Astrocyte (in vitro differentiated cells and primary cell): ENCODE measurements at regions not wholly inside any gene's neighbourhood (a gene's known extent, or its start where the extent isn't known, plus 50 kb on each side); places are given as distances from the start of the nearest gene placed in this dataset.

Experiments
- DNase-seq: peaks from one replicate; pipeline ENCODE4 v3.0.0-alpha.2; 2010; ENCODE audit warnings: low read depth
- FAIRE-seq: peaks from 2 replicates; lab custom pipeline; 2011; peaks lifted over from hg19 to GRCh38; lab: Jason Lieb, UNC
- H2AFZ ChIP-seq: 2 replicates; pipeline ENCODE4 v1.6.0; 2012; ENCODE audit warnings: low read depth, low read length, inconsistent platforms
- H3K27ac ChIP-seq: 2 replicates; pipeline ENCODE4 v1.5.1; 2011; ENCODE audit warnings: low read depth, low read length, inconsistent platforms
- H3K27me3 ChIP-seq: 2 replicates; pipeline ENCODE4 v1.6.0; 2011; ENCODE audit warnings: low read length, inconsistent platforms; ENCODE audit not compliant: insufficient read depth
- H3K36me3 ChIP-seq: 2 replicates; pipeline ENCODE4 v1.5.1; 2011; ENCODE audit warnings: low read length, inconsistent platforms; ENCODE audit not compliant: insufficient read depth
- H3K4me1 ChIP-seq: 2 replicates; pipeline ENCODE4 v1.5.1; 2011; ENCODE audit warnings: low read length, inconsistent platforms; ENCODE audit not compliant: insufficient read depth
- H3K4me2 ChIP-seq: 2 replicates; pipeline ENCODE4 v1.6.0; 2012; ENCODE audit warnings: low read length, inconsistent platforms
- H3K4me3 ChIP-seq: 2 replicates; pipeline ENCODE4 v1.5.1; 2011; ENCODE audit warnings: low read depth, mild to moderate bottlenecking, low read length, inconsistent platforms; ENCODE audit not compliant: insufficient read depth
- H3K79me2 ChIP-seq: 2 replicates; pipeline ENCODE4 v1.6.0; 2012; ENCODE audit warnings: mild to moderate bottlenecking, low read length, inconsistent platforms; ENCODE audit not compliant: insufficient read depth
- H3K9ac ChIP-seq: 2 replicates; pipeline ENCODE4 v1.6.0; 2012; ENCODE audit warnings: mild to moderate bottlenecking, low read length, inconsistent platforms
- H3K9me3 ChIP-seq: 2 replicates; pipeline ENCODE4 v1.5.1; 2012; ENCODE audit warnings: low read depth, mild to moderate bottlenecking, low read length, inconsistent platforms; ENCODE audit not compliant: insufficient read depth
- H4K20me1 ChIP-seq: 2 replicates; pipeline ENCODE4 v1.6.0; 2012; ENCODE audit warnings: low read length, inconsistent platforms; ENCODE audit not compliant: insufficient read depth
- H3K27ac Mint-ChIP-seq: one replicate; pipeline ENCODE4 v1.8.0; 2021; ENCODE audit warnings: mild to moderate bottlenecking, mixed read lengths; ENCODE audit not compliant: unreplicated experiment
- H3K27me3 Mint-ChIP-seq: one replicate; pipeline ENCODE4 v1.8.0; 2021; ENCODE audit warnings: low read depth, mixed read lengths; ENCODE audit not compliant: unreplicated experiment
- H3K36me3 Mint-ChIP-seq: one replicate; pipeline ENCODE4 v1.8.0; 2021; ENCODE audit warnings: low read depth, mixed read lengths; ENCODE audit not compliant: unreplicated experiment
- H3K4me1 Mint-ChIP-seq: one replicate; pipeline ENCODE4 v1.8.0; 2021; ENCODE audit warnings: low read depth, mixed read lengths; ENCODE audit not compliant: unreplicated experiment
- H3K4me3 Mint-ChIP-seq: one replicate; pipeline ENCODE4 v1.8.0; 2021; ENCODE audit warnings: mild to moderate bottlenecking, moderate library complexity, mixed read lengths; ENCODE audit not compliant: unreplicated experiment
- H3K9me3 Mint-ChIP-seq: one replicate; pipeline ENCODE4 v1.8.0; 2021; ENCODE audit warnings: mild to moderate bottlenecking, mixed read lengths; ENCODE audit not compliant: unreplicated experiment
- EZH2 ChIP-seq: IDR thresholded peaks from 2 replicates; pipeline ENCODE4 v1.6.1; 2012; ENCODE audit warnings: mild to moderate bottlenecking, low read length, inconsistent platforms; ENCODE audit not compliant: insufficient read depth
- TF ChIP-seq, protein P1 (sequence below): IDR thresholded peaks from 2 replicates; pipeline ENCODE4 v1.5.1; 2011; ENCODE audit warnings: low read depth, mild to moderate bottlenecking, inconsistent platforms, low read length, moderate library complexity; ENCODE audit not compliant: insufficient read depth

DNA sequence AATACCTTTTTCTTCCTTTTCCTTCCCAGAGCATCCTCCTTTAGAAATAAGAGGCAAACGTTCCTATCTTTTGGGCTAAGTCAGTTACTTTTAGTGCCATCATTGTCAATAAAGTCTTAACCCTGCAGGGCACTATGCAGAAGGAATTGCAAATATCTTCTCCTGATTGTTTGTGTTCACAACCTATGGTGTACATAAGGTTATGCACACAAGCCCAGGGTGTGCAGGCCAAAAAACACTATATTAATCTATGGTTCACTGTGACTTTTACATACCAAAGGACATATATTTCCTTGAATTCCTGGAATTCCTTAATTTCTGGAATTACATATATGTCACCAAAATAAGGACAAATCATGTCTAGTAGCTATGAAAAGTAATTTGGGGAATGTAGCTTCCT is 493.5 kb downstream of the MTRR start:
- DNase-seq (no peak), FAIRE-seq (no peak)
- H3K27ac Mint-ChIP-seq = no peak overlapping the region

DNA sequence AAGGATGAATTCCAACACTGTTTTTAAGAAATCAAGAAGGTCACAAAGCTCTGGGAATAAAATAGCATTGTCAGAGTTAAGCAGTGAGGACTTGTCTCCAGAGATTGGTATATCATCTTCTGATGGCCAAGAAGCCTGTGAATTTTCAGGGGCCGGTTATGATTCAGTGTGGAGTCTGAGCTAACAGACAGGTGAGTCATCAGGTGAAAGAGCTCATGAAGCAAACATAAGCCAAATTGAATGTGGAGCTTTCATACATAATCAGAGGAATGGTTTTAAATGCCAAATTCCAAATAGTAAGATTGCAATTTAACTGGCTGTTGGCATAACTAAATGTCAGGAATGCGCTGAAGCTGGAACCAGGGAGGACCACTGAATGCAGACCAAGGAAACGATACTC is 494.2 kb downstream of the MTRR start:
- no peaks in the 10 kb centered on the region for H4K20me1 ChIP-seq
- no peaks in the 10 kb centered on the region for H3K79me2 ChIP-seq
- peak; percentile 50 for DNase-seq
- no peaks in the 10 kb centered on the region for H3K9me3 Mint-ChIP-seq
- TF ChIP-seq EZH2 = no peak
- TF ChIP-seq, protein P1, sequence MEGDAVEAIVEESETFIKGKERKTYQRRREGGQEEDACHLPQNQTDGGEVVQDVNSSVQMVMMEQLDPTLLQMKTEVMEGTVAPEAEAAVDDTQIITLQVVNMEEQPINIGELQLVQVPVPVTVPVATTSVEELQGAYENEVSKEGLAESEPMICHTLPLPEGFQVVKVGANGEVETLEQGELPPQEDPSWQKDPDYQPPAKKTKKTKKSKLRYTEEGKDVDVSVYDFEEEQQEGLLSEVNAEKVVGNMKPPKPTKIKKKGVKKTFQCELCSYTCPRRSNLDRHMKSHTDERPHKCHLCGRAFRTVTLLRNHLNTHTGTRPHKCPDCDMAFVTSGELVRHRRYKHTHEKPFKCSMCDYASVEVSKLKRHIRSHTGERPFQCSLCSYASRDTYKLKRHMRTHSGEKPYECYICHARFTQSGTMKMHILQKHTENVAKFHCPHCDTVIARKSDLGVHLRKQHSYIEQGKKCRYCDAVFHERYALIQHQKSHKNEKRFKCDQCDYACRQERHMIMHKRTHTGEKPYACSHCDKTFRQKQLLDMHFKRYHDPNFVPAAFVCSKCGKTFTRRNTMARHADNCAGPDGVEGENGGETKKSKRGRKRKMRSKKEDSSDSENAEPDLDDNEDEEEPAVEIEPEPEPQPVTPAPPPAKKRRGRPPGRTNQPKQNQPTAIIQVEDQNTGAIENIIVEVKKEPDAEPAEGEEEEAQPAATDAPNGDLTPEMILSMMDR = no peak
- peaks cover 8% of the 10 kb centered on the region for H3K4me1 Mint-ChIP-seq
- H3K27me3 ChIP-seq = no peaks in the 10 kb centered on the region
- H2AFZ ChIP-seq = no peak overlapping the region
- H3K36me3 Mint-ChIP-seq = no peaks in the 10 kb centered on the region
- no peaks in the 10 kb centered on the region for H3K9me3 ChIP-seq
- no peak overlapping the region for H3K27ac Mint-ChIP-seq
- H3K27me3 Mint-ChIP-seq = no peaks in the 10 kb centered on the region
- H3K4me3 ChIP-seq = no peak overlapping the region
- no peaks in the 10 kb centered on the region for H3K36me3 ChIP-seq
- H3K27ac ChIP-seq = no peak overlapping the region
- no peak overlapping the region for H3K4me3 Mint-ChIP-seq
- peak overlapping the region; percentile 37 for H3K4me2 ChIP-seq
- H3K9ac ChIP-seq = no peak overlapping the region
- no peak for FAIRE-seq
- H3K4me1 ChIP-seq = no peaks in the 10 kb centered on the region

More for the DNA sequence above, 493.5 kb downstream of the MTRR start:
- H3K27me3 ChIP-seq = no peaks in the 10 kb centered on the region
- Mint-ChIP-seq H3K36me3 (no peaks in the 10 kb centered on the region), H3K4me3 (no peak overlapping the region), H3K4me1 (peaks cover 10% of the 10 kb centered on the region), H3K27me3 (no peaks in the 10 kb centered on the region), H3K9me3 (no peaks in the 10 kb centered on the region)
- no peak overlapping the region for H3K9ac ChIP-seq
- no peak overlapping the region for H3K27ac ChIP-seq
- no peak overlapping the region for H3K4me2 ChIP-seq
- H3K4me3 ChIP-seq = no peak overlapping the region
- no peaks in the 10 kb centered on the region for H3K9me3 ChIP-seq
- no peaks in the 10 kb centered on the region for H3K79me2 ChIP-seq
- no peaks in the 10 kb centered on the region for H3K36me3 ChIP-seq
- H4K20me1 ChIP-seq = no peaks in the 10 kb centered on the region
- no peak overlapping the region for H2AFZ ChIP-seq
- no peak for TF ChIP-seq EZH2
- TF ChIP-seq, protein P1 = no peak
- no peaks in the 10 kb centered on the region for H3K4me1 ChIP-seq

DNA sequence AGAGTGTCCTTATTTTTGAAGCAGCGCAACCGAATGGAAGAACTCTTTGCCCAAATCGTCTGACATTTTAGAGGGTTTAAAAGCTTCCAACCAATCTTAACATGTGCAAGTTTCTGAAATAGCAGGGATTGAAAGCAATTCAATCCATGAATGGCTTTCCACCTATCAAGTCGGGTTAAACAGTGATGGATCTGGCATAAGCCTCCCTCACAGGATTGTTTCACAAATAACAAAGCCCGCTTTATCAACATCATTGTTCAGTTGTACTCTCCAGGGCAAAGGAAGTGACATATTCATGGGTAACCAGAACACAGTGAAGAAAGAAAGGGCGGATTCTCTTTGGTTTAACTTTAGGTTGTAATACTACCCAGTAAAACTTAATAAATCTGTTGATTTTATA is 497.3 kb downstream of the MTRR start:
- no peaks in the 10 kb centered on the region for H3K36me3 ChIP-seq
- H3K27ac Mint-ChIP-seq = no peak overlapping the region
- DNase-seq (no peak), FAIRE-seq (no peak)
- H3K36me3 Mint-ChIP-seq = peaks cover 2% of the 10 kb centered on the region
- H3K9me3 Mint-ChIP-seq = no peaks in the 10 kb centered on the region
- TF ChIP-seq EZH2 = no peak
- TF ChIP-seq, protein P1 = no peak
- H3K79me2 ChIP-seq = no peaks in the 10 kb centered on the region
- H3K9me3 ChIP-seq = no peaks in the 10 kb centered on the region
- no peaks in the 10 kb centered on the region for H3K4me1 ChIP-seq
- peaks cover 6% of the 10 kb centered on the region for H3K4me1 Mint-ChIP-seq
- H3K4me3 Mint-ChIP-seq = no peak overlapping the region
- no peak overlapping the region for H3K4me3 ChIP-seq
- H3K27me3 Mint-ChIP-seq = no peaks in the 10 kb centered on the region
- no peak overlapping the region for H3K27ac ChIP-seq
- no peak overlapping the region for H2AFZ ChIP-seq
- no peaks in the 10 kb centered on the region for H4K20me1 ChIP-seq
- no peak overlapping the region for H3K4me2 ChIP-seq
- H3K27me3 ChIP-seq = no peaks in the 10 kb centered on the region
- no peak overlapping the region for H3K9ac ChIP-seq
